Astrocyte of the cerebellum (primary cell): ENCODE measurements at regions not wholly inside any gene's neighbourhood (a gene's known extent, or its start where the extent isn't known, plus 50 kb on each side); places are given as distances from the start of the nearest gene placed in this dataset.

ENCODE experiments used
- DNase-seq: peaks from one replicate; pipeline ENCODE4 v3.0.0-alpha.2; 2011; ENCODE audit warnings: low read depth
- H3K4me3 ChIP-seq: 2 replicates; pipeline ENCODE4 v1.5.1; 2011; ENCODE audit warnings: mild to moderate bottlenecking, low read depth, low read length, moderate library complexity
- in situ Hi-C: cut with HindIII; loops from 2 replicates; pipeline ENCODE4 v1.10.0; 2017; ENCODE audit warnings: low sequenced_read_pairs
- TF ChIP-seq, protein P1 (sequence below): IDR thresholded peaks from 2 replicates; pipeline ENCODE4 v1.5.1; 2012; ENCODE audit warnings: low read length, low read depth, moderate library complexity, mild to moderate bottlenecking; ENCODE audit errors: missing control alignments

DNA sequence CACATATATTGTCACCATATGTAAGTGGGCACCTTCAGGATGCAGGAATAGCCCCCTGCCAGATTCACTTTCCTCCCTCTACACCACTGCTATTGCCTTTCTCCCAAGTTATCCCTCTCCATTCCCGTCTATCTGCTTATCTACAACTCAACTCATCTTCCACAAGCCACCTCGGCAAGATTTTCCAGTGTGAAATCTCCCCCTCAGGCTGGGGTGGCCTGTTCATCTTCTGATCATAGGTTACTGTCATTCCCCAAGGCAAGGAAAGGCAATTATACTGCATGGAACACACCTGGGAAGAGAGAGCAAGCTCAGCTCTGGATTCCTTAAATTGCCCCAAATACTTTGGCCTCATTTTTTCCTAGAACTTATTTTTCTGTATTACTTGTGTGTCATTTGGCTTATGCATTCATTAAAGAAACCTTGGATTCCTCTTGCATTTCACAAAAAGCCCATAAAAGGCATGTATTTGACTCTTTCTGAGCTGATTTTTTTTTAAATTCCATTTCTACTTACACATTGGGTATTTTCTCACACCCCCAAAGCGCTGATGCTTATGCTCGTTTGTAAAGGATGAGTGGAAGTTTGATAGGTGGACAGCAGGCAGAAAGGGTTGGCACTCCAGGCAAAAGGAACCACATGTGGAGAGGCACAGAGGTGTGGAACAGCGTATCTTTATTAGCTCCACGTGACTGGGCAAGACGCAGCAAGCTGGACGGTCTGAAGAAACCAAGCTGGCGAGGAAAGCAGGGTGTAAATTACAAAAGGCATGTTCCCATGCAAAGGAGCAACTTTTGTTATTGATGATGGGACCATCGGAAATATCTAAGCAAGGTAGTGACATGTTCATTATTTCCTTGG, 169.7 kb upstream of the RAB4A start:
- H3K4me3 ChIP-seq: no peak overlapping the region
- TF ChIP-seq, protein P1, sequence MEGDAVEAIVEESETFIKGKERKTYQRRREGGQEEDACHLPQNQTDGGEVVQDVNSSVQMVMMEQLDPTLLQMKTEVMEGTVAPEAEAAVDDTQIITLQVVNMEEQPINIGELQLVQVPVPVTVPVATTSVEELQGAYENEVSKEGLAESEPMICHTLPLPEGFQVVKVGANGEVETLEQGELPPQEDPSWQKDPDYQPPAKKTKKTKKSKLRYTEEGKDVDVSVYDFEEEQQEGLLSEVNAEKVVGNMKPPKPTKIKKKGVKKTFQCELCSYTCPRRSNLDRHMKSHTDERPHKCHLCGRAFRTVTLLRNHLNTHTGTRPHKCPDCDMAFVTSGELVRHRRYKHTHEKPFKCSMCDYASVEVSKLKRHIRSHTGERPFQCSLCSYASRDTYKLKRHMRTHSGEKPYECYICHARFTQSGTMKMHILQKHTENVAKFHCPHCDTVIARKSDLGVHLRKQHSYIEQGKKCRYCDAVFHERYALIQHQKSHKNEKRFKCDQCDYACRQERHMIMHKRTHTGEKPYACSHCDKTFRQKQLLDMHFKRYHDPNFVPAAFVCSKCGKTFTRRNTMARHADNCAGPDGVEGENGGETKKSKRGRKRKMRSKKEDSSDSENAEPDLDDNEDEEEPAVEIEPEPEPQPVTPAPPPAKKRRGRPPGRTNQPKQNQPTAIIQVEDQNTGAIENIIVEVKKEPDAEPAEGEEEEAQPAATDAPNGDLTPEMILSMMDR: no peak
- in situ Hi-C loops: no loop called here
- no peak for DNase-seq

DNA sequence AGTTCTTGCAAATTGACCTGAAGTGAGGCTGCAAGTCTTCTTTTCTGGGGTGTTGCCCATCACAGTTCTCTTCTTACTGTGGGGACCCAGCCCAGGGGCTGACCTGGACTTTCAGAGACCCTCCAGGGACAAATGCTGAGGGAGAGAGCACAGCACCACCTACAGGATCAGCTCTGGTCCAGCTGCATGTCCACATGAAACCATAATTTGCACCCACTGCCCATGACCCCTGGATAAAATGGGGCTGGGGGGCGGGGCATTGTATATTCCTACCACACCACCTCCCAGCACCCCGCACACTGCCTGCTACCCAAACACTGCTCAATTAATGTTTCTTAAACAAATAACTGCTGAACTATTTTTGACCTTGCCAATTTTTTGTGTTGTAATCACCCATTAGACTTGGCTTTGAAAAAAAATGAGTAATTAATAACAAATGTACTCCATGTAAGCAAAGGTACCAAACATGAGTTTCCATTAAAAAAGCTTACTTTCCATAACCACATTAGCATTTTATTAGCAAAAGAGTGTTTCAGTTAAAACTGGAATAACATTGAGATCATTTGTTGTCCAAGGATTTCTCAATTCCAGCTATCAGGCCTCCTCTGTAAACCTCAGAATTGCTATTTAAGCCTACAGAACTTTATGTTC, 168.0 kb upstream of the RAB4A start:
- DNase-seq: no peak
- TF ChIP-seq, protein P1: no peak
- no peak overlapping the region for H3K4me3 ChIP-seq
- in situ Hi-C loops: no loop called here

DNA sequence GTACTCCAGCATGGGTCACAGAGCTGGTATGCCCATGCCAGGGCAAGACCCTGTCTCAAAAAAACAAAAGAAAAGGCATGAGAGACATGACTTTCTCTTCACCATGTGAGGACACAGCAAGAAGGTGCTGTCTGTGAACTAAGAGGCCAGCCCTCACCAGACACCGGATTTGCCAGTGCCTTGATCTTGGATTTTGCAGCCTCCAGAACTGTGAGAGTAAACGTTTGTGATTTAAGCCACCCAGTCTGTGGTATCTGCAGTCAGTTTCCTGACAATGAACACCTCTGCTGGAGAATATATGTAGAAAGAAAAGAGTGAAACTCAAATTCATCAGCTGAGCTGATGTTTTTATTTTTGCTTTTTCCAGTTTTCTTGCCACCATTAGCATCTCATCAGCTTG, 166.3 kb upstream of the RAB4A start:
- TF ChIP-seq, protein P1: no peak
- no peak overlapping the region for H3K4me3 ChIP-seq
- no peak for DNase-seq
- in situ Hi-C loops: no loop called here

DNA sequence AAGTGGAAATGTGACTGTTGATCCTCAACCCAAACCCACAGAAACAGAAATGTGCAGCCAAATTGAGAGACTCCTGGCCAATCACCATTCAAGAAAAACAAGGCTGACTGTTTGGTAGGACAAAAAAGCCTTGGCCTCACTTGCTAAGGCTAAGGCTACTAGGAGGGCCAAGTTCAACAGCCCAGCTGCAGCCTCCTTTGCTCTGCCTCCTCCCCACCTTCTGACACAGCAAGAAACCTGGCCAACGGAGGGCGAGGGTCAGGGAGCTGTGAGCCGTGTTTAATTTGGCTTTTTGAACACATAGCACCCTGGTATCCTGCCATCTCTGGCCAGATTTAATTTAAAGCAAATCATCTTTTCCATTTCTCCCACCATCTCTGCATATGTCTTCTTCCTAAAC, 165.8 kb upstream of the RAB4A start:
- DNase-seq: no peak
- TF ChIP-seq, protein P1: no peak
- H3K4me3 ChIP-seq: no peak overlapping the region
- in situ Hi-C loops: no loop called here

DNA sequence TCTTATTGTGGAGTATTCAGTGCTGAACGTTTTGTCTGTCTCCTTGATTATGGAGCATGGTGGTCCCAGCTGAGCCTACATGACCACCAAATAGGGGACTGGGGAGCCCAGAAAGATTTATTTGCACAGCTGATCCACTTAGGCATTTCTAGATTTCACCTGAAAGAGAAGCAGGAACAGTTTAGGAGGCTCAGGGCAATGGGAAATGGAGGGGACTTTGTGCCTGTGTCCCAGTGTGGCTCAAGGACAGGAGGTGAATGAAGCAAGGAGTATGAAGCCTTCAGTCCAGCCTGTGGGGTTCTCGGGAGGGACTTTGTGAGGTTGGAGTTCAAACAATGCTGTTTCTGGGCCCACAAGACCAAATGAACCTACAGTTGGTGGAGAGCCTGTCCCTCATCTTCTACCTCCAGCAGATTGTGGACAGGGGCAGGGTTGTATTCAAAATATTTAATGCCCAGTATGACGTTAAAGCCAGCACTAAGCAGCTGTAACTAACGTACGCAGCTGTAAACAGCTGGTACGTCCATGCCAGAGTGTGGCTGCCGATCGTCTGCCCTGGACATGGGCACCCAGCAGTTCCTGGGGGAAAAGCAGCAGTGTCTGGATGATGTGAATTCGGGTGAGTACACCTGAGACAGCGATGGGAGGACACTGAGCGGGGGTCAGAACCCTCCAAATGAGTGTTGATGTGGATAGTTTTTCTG, 164.9 kb upstream of the RAB4A start:
- H3K4me3 ChIP-seq: no peak overlapping the region
- DNase-seq: no peak
- in situ Hi-C loops: no loop called here
- TF ChIP-seq, protein P1: no peak

DNA sequence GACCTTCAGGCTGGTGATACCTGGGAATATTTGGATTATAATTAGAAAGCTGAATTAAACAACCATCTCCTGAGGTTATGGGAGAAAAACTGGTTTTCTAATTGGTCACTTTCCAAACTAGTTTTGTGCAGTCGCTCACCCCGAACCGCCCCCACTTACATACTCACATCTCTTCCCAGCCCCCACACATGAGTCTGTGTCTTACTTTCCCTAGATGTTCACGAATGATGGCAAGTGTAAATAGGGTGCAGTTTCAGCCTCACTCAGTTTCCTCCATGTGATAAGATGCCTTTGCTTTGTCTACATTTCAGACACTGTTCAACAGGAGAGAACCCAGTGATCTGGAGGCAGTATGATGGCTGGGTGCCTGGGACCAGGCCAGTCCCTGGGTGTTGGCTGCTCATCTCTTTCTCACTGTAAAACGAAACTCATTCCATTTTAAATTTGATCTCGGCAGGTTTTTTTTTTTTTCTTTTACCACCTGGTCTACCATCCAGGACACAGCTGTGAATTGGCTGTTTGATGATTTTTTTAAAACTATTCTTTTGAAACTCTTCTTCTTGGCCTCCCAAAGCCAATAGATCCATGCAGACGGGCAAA, 164.3 kb upstream of the RAB4A start:
- TF ChIP-seq, protein P1: no peak
- no peak for DNase-seq
- in situ Hi-C loops: no loop called here
- no peak overlapping the region for H3K4me3 ChIP-seq
